Keratinocyte (primary cell): ENCODE measurements at regions not wholly inside any gene's neighbourhood (a gene's known extent, or its start where the extent isn't known, plus 50 kb on each side); places are given as distances from the start of the nearest gene placed in this dataset.

Experiments
- DNase-seq: peaks from one replicate; pipeline ENCODE4 v3.0.0-alpha.2; 2011; ENCODE audit warnings: low read depth, missing footprints, low spot score
- FAIRE-seq: peaks from 2 replicates; lab custom pipeline; 2011; peaks lifted over from hg19 to GRCh38; lab: Jason Lieb, UNC
- H2AFZ ChIP-seq: 2 replicates; pipeline ENCODE4 v1.6.0; 2012; ENCODE audit warnings: low read length, control low read depth, inconsistent platforms; ENCODE audit not compliant: control insufficient read depth
- H3K27ac ChIP-seq: 2 replicates; pipeline ENCODE4 v1.5.1; 2011; ENCODE audit warnings: low read length; ENCODE audit not compliant: control insufficient read depth, insufficient read depth
- H3K27me3 ChIP-seq: 3 replicates; pipeline ENCODE4 v1.6.0; 2011; ENCODE audit warnings: low read length; ENCODE audit not compliant: control insufficient read depth, insufficient read depth; ENCODE audit errors: extremely low read depth
- H3K36me3 ChIP-seq, 2 experiments: 2 replicates in 1 of 2; 3 replicates in 1 of 2; pipeline ENCODE4 v1.5.1; 2011; ENCODE audit warnings: low read length in 2 of 2, mild to moderate bottlenecking in 1 of 2; ENCODE audit not compliant: control insufficient read depth in 2 of 2, insufficient read depth in 2 of 2; ENCODE audit errors: extremely low read depth in 1 of 2
- H3K4me1 ChIP-seq: 3 replicates; pipeline ENCODE4 v1.5.1; 2011; ENCODE audit warnings: low read length; ENCODE audit not compliant: control insufficient read depth, insufficient read depth; ENCODE audit errors: extremely low read depth
- H3K4me2 ChIP-seq: 3 replicates; pipeline ENCODE4 v1.6.0; 2011; ENCODE audit warnings: low read depth, low read length; ENCODE audit not compliant: control insufficient read depth, insufficient read depth; ENCODE audit errors: extremely low read depth
- H3K4me3 ChIP-seq, 3 experiments: fragments of 200-600 bp in 1 of 3; sonication (generic) in 1 of 3; 2 replicates in 2 of 3; 3 replicates in 1 of 3; pipeline ENCODE4 v1.5.1; 2011 to 2016; ENCODE audit warnings: low read length in 3 of 3, mild to moderate bottlenecking in 3 of 3, control low read depth in 2 of 3, inconsistent platforms in 1 of 3, low read depth in 1 of 3, mixed read lengths in 1 of 3, mixed run types in 1 of 3, moderate library complexity in 1 of 3; ENCODE audit not compliant: control insufficient read depth in 2 of 3, insufficient read depth in 2 of 3; ENCODE audit errors: extremely low read depth in 1 of 3
- H3K79me2 ChIP-seq: 2 replicates; pipeline ENCODE4 v1.6.0; 2012; ENCODE audit warnings: low read length; ENCODE audit not compliant: control insufficient read depth, insufficient read depth
- H3K9ac ChIP-seq: 3 replicates; pipeline ENCODE4 v1.6.0; 2011; ENCODE audit warnings: low read length; ENCODE audit not compliant: control insufficient read depth, insufficient read depth; ENCODE audit errors: extremely low read depth
- H3K9me1 ChIP-seq: 3 replicates; pipeline ENCODE4 v1.6.0; 2011; ENCODE audit warnings: low read length; ENCODE audit not compliant: control insufficient read depth, insufficient read depth; ENCODE audit errors: extremely low read depth
- H3K9me3 ChIP-seq: 2 replicates; pipeline ENCODE4 v1.5.1; 2012; ENCODE audit warnings: low read depth, low read length; ENCODE audit not compliant: control insufficient read depth
- H4K20me1 ChIP-seq: 3 replicates; pipeline ENCODE4 v1.6.0; 2011; ENCODE audit warnings: low read length; ENCODE audit not compliant: control insufficient read depth, insufficient read depth; ENCODE audit errors: extremely low read depth
- EZH2 ChIP-seq: IDR thresholded peaks from one replicate; pipeline ENCODE4 v1.6.1; 2012; ENCODE audit warnings: inconsistent platforms, mild to moderate bottlenecking, low read length, moderate library complexity
- dilution Hi-C: fragments of 300-500 bp; cut with MboI; formaldehyde crosslinking; loops from one replicate; pipeline ENCODE4 v1.7.0; 2020; ENCODE audit warnings: low sequenced_read_pairs; ENCODE audit not compliant: extremely low pct_ligation_motif_present
- TF ChIP-seq, protein P1 (sequence below), 3 experiments: IDR thresholded peaks in 1 of 3; conservative IDR thresholded peaks in 1 of 3; optimal IDR thresholded peaks in 1 of 3; 2 replicates in 2 of 3; 3 replicates in 1 of 3; pipeline versions ENCODE3 to v1.5.1; 2011; ENCODE audit warnings: low read length in 3 of 3, mild to moderate bottlenecking in 3 of 3, moderate library complexity in 2 of 3, control low read depth in 1 of 3, inconsistent platforms in 1 of 3; ENCODE audit not compliant: insufficient read depth in 2 of 3; ENCODE audit errors: extremely low read depth in 1 of 3

DNA sequence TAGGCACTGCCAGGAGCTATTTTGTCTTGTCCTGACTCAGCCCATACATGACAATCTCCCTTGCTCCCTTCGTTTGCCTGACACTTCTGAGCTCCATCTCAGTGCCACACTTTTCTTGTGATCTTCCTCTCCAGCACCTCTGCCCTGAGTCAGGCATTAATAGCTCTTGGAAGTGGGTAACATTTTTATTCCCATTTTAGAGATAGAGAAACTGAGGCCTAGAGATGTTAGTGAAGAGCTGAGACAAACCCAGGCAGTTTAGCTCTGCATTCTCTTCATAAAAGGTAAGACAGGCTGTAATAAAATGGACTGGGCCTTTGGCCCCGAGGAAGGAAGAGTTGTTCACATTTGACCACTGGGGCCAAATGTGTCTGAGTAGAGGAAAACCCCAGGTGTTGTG lies 167.4 kb downstream of the DHX35 start:
- no peak for DNase-seq
- H3K4me3 ChIP-seq = no peak overlapping the region
- H3K4me1 ChIP-seq = no peaks in the 10 kb centered on the region
- H3K9me3 ChIP-seq = no peaks in the 10 kb centered on the region
- no peak overlapping the region for H3K27ac ChIP-seq
- H3K79me2 ChIP-seq = no peaks in the 10 kb centered on the region
- H3K36me3 ChIP-seq = no peaks in the 10 kb centered on the region
- dilution Hi-C loops = no loop called here
- H2AFZ ChIP-seq = no peak overlapping the region
- no peak overlapping the region for H3K9ac ChIP-seq
- FAIRE-seq = no peak
- H4K20me1 ChIP-seq = no peaks in the 10 kb centered on the region
- no peaks in the 10 kb centered on the region for H3K9me1 ChIP-seq
- TF ChIP-seq, protein P1, sequence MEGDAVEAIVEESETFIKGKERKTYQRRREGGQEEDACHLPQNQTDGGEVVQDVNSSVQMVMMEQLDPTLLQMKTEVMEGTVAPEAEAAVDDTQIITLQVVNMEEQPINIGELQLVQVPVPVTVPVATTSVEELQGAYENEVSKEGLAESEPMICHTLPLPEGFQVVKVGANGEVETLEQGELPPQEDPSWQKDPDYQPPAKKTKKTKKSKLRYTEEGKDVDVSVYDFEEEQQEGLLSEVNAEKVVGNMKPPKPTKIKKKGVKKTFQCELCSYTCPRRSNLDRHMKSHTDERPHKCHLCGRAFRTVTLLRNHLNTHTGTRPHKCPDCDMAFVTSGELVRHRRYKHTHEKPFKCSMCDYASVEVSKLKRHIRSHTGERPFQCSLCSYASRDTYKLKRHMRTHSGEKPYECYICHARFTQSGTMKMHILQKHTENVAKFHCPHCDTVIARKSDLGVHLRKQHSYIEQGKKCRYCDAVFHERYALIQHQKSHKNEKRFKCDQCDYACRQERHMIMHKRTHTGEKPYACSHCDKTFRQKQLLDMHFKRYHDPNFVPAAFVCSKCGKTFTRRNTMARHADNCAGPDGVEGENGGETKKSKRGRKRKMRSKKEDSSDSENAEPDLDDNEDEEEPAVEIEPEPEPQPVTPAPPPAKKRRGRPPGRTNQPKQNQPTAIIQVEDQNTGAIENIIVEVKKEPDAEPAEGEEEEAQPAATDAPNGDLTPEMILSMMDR (optimal IDR thresholded peaks at IDR 0.05 in 1 of 3, IDR thresholded peaks at IDR 0.05 in 1 of 3, conservative IDR thresholded peaks at IDR 0.05 in 1 of 3; ENCODE audit: extremely low read depth in 1 of 3, insufficient read depth in 2 of 3, low read length in 3 of 3) = no peak
- TF ChIP-seq EZH2 = no peak
- no peaks in the 10 kb centered on the region for H3K27me3 ChIP-seq
- no peak overlapping the region for H3K4me2 ChIP-seq

DNA sequence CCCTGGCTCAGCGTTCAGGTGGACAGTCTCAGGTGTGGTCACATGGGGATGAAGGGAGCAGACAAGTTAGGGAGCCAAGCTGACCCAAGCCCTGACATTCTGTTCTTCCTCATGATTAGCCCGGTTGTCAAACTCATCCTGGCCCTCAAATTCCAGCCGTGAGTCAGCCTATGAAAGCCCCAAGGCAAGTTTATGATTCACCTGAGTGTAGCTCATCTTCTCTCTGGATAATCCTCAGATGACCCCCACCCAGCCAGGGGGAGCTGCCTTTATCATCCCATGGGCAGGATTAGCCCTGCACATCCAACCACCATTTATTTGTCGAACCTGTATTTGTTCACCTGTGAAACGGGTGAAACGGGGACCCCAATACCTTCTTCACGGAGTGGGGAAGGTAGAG lies 161.9 kb downstream of the DHX35 start:
- H3K4me2 ChIP-seq = no peak overlapping the region
- no peaks in the 10 kb centered on the region for H3K9me3 ChIP-seq
- FAIRE-seq (no peak), DNase-seq (no peak)
- dilution Hi-C loops = no loop called here
- no peaks in the 10 kb centered on the region for H3K9me1 ChIP-seq
- H3K27ac ChIP-seq = no peak overlapping the region
- no peaks in the 10 kb centered on the region for H4K20me1 ChIP-seq
- peaks cover 3% of the 10 kb centered on the region for H3K27me3 ChIP-seq
- H2AFZ ChIP-seq = no peak overlapping the region
- no peaks in the 10 kb centered on the region for H3K4me1 ChIP-seq
- H3K4me3 ChIP-seq = no peak overlapping the region
- no peaks in the 10 kb centered on the region for H3K36me3 ChIP-seq
- H3K9ac ChIP-seq = no peak overlapping the region
- H3K79me2 ChIP-seq = no peaks in the 10 kb centered on the region
- TF ChIP-seq EZH2 = no peak
- TF ChIP-seq, protein P1 (optimal IDR thresholded peaks at IDR 0.05 in 1 of 3, IDR thresholded peaks at IDR 0.05 in 1 of 3, conservative IDR thresholded peaks at IDR 0.05 in 1 of 3; ENCODE audit: extremely low read depth in 1 of 3, insufficient read depth in 2 of 3, low read length in 3 of 3) = no peak
